Loucy (cell line): ENCODE measurements at regions not wholly inside any gene's neighbourhood (a gene's known extent, or its start where the extent isn't known, plus 50 kb on each side); places are given as distances from the start of the nearest gene placed in this dataset.

Experiments
- CTCF ChIP-seq: fragments of 200-600 bp; sonication (generic); conservative IDR thresholded peaks from 2 replicates; pipeline ENCODE4 v1.5.1; 2014; ENCODE audit warnings: mild to moderate bottlenecking, antibody characterized with exemption, low read length
- EZH2phosphoT487 ChIP-seq: fragments of 200-600 bp; IDR thresholded peaks from 2 replicates; pipeline ENCODE4 v1.6.1; 2018; ENCODE audit warnings: antibody characterized with exemption, mild to moderate bottlenecking, moderate library complexity, borderline replicate concordance

- TF ChIP-seq CTCF = no peak
- TF ChIP-seq EZH2phosphoT487 = no peak
Measured at GRCh38 chr2:152883951-152884487, 165.6 kb downstream of the ARL6IP6 start.
